ENCODE measurements at regions not wholly inside any gene's neighbourhood (a gene's known extent, or its start where the extent isn't known, plus 50 kb on each side); places are given as distances from the start of the nearest gene placed in this dataset.

DNA sequence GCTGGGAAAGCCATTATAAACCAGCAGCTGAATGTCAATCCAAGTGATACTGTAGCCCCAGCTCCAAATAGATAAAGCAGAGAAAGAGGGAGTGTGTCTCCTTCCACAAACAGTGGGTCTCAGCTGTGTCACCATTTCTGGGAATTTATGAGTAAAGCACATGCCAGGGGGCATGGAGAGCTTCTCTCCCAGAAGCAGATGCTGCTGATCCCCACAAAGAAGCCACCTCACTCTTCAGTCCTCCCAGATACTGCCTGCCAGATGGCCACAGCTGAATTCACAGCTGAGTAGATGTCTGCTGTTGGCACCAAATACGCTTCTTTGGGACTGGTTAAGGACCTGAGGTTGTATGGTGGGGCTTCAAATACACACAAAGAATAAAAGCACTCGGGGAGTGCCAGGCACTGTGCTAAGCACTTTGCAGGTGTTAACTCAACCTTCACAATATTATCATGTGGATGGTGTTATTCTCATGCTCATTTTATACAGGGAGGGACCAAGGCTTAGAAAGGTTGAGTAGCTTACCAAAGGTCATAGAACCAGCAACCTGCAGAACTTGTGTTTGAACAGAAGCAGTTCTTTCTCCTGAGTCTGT, 298.3 kb downstream of the CDH11 start:
- H3K36me3 ChIP-seq = no peaks in the 10 kb centered on the region
- peak; percentile 17 for DNase-seq
- no peak overlapping the region for H3K27ac ChIP-seq
- H3K4me3 ChIP-seq (ENCODE audit: low read depth, low read length) = no peak overlapping the region
- H3K9me3 ChIP-seq (ENCODE audit: severe bottlenecking) = no peaks in the 10 kb centered on the region
- H3K27me3 ChIP-seq (ENCODE audit: insufficient read depth, low read depth, severe bottlenecking) = no peaks in the 10 kb centered on the region
- TF ChIP-seq, protein P1, sequence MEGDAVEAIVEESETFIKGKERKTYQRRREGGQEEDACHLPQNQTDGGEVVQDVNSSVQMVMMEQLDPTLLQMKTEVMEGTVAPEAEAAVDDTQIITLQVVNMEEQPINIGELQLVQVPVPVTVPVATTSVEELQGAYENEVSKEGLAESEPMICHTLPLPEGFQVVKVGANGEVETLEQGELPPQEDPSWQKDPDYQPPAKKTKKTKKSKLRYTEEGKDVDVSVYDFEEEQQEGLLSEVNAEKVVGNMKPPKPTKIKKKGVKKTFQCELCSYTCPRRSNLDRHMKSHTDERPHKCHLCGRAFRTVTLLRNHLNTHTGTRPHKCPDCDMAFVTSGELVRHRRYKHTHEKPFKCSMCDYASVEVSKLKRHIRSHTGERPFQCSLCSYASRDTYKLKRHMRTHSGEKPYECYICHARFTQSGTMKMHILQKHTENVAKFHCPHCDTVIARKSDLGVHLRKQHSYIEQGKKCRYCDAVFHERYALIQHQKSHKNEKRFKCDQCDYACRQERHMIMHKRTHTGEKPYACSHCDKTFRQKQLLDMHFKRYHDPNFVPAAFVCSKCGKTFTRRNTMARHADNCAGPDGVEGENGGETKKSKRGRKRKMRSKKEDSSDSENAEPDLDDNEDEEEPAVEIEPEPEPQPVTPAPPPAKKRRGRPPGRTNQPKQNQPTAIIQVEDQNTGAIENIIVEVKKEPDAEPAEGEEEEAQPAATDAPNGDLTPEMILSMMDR (IDR thresholded peaks at IDR 0.05; ENCODE audit: low read depth, low read length) = no peak

DNA sequence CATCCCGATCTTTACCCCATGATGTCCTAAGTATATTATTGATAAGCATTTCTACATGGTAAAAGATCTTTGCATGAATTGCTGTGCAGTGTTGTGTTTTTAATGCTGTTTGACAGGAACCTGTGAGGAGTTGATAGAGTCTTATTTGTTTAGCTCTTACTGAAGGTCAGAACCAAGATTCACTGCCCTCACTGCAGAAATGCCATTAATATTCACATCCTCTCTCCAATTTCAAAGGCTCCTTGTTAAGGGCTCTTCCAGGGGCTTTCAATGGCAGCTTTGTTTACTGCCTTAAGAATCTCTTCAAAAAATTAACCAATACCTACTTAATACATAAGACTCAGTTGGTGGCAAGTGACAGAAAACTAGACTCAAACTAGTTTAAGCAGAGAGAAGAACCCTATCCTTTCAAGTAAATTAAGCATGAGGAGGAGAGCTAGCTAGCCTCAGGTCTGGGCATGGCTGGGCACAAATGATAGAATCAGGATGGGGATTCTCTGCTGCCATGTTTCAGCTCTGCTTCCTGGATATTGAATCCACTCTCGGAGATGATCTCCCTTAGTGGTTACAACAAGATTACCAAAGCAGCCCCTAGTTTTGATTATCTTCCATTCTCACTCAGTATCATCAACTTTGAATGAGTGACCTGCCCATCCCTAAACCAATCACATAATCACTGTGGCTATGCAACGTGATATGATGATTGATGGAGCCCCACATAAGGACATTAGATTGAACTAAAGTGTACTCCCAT, 311.8 kb downstream of the CDH11 start:
- H3K9me3 ChIP-seq (ENCODE audit: severe bottlenecking) = no peaks in the 10 kb centered on the region
- TF ChIP-seq, protein P1 (IDR thresholded peaks at IDR 0.05; ENCODE audit: low read depth, low read length) = 0 out of 2 replicates have a peak, but pooled peaks have one; percentile 7
- H3K27me3 ChIP-seq (ENCODE audit: insufficient read depth, low read depth, severe bottlenecking) = no peaks in the 10 kb centered on the region
- no peak overlapping the region for H3K4me3 ChIP-seq (ENCODE audit: low read depth, low read length)
- no peak for DNase-seq
- no peaks in the 10 kb centered on the region for H3K36me3 ChIP-seq
- H3K27ac ChIP-seq = no peak overlapping the region

DNA sequence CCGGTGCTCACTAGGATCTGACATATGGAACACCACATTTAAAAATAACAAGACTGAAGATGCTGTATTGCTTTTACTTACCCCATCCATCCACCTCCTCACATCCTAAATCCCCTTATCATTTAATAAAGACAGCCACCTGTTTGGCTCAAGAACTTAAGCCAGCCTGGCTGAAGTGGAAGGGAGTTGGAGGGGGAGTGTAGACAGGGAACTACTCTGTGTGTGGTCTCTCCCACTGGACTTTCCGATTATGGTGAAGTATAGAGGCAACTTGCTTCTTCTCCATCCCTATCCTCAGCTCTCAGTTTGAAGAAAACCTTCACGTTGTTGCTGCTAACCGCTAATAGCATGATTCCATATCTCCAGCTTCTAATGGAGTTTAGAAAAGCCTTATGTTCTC, 313.4 kb downstream of the CDH11 start:
- no peaks in the 10 kb centered on the region for H3K9me3 ChIP-seq (ENCODE audit: severe bottlenecking)
- TF ChIP-seq, protein P1 (IDR thresholded peaks at IDR 0.05; ENCODE audit: low read depth, low read length) = no peak
- no peaks in the 10 kb centered on the region for H3K27me3 ChIP-seq (ENCODE audit: insufficient read depth, low read depth, severe bottlenecking)
- no peak overlapping the region for H3K4me3 ChIP-seq (ENCODE audit: low read depth, low read length)
- no peaks in the 10 kb centered on the region for H3K36me3 ChIP-seq
- no peak for DNase-seq
- H3K27ac ChIP-seq = no peak overlapping the region

DNA sequence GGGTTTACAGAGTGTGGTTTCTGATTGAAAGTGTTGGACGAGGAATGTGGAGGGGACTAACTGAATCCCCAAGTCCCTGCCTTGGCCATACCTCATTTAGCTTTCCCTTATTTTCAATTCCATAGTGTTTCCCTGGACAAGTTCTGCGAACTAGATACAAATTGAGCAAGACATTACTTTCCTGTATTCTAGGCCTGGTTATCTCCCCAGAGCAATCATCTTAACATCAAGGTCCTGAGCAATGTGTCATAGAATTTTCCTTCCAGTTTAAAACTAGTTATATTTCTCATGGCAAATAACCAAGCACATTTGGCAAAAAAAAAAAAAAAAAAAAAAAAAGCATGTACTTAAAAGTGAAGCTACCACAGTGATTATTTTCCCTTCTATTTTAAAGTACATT, 330.1 kb downstream of the CDH11 start:
- Histone ChIP-seq H3K36me3 (no peaks in the 10 kb centered on the region), H3K27me3 (ENCODE audit: insufficient read depth, low read depth, severe bottlenecking) (no peaks in the 10 kb centered on the region), H3K9me3 (ENCODE audit: severe bottlenecking) (no peaks in the 10 kb centered on the region), H3K27ac (no peak overlapping the region), H3K4me3 (ENCODE audit: low read depth, low read length) (no peak overlapping the region)
- TF ChIP-seq, protein P1 (IDR thresholded peaks at IDR 0.05; ENCODE audit: low read depth, low read length) = no peak
- DNase-seq = no peak

DNA sequence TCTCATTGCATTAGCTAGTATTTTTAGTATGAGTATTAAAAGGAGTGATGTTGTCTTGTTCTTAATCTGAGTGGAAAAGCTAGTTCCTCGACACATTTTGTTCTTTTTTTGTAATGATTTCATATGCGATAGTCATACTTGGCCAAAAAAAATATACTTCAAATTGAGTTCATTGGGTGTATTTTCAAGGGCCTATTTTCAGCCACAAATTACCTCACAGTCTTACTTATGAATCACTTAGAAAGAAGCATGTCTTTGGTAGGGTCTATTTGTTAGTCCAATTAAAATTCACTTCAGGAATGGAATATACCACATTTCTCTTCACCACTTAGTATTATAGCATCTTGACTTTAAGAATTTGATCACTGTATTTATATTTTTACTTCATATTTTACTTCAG, 337.2 kb downstream of the CDH11 start:
- H3K27me3 ChIP-seq (ENCODE audit: insufficient read depth, low read depth, severe bottlenecking) = no peaks in the 10 kb centered on the region
- H3K4me3 ChIP-seq (ENCODE audit: low read depth, low read length) = no peak overlapping the region
- H3K9me3 ChIP-seq (ENCODE audit: severe bottlenecking) = no peaks in the 10 kb centered on the region
- H3K36me3 ChIP-seq = no peaks in the 10 kb centered on the region
- H3K27ac ChIP-seq = no peak overlapping the region
- TF ChIP-seq, protein P1 (IDR thresholded peaks at IDR 0.05; ENCODE audit: low read depth, low read length) = no peak
- DNase-seq = no peak
